Neural progenitor cell (in vitro differentiated cells): ENCODE measurements at regions not wholly inside any gene's neighbourhood (a gene's known extent, or its start where the extent isn't known, plus 50 kb on each side); places are given as distances from the start of the nearest gene placed in this dataset.

Experiments used
- DNase-seq: peaks from one replicate; pipeline ENCODE4 v3.0.0-alpha.2; 2016; ENCODE audit warnings: low spot score
- H2AFZ ChIP-seq: fragments of 200-600 bp; sonication (generic); replicated peaks from 2 replicates; pipeline ENCODE4 v1.6.1; 2016; ENCODE audit warnings: antibody characterized with exemption
- H3F3A ChIP-seq: fragments of 200-600 bp; sonication (generic); 2 replicates; pipeline ENCODE4 v1.6.1; 2016; ENCODE audit warnings: antibody characterized with exemption, low read depth
- H3K27ac ChIP-seq: fragments of 200-600 bp; sonication (generic); 2 replicates; pipeline ENCODE4 v1.5.1; 2016; ENCODE audit warnings: mild to moderate bottlenecking
- H3K27me3 ChIP-seq: fragments of 200-600 bp; sonication (generic); 2 replicates; pipeline ENCODE4 v1.6.1; 2016; ENCODE audit warnings: mild to moderate bottlenecking, moderate library complexity
- H3K36me3 ChIP-seq: fragments of 200-600 bp; sonication (generic); 2 replicates; pipeline ENCODE4 v1.5.1; 2016
- H3K4me1 ChIP-seq: fragments of 200-600 bp; sonication (generic); 2 replicates; pipeline ENCODE4 v1.6.1; 2016; ENCODE audit warnings: mixed run types
- H3K4me2 ChIP-seq: fragments of 200-600 bp; sonication (generic); 2 replicates; pipeline ENCODE4 v1.6.1; 2016
- H3K4me3 ChIP-seq: fragments of 200-600 bp; sonication (generic); 2 replicates; pipeline ENCODE4 v1.5.1; 2016
- H3K79me2 ChIP-seq: fragments of 200-600 bp; sonication (generic); 2 replicates; pipeline ENCODE4 v1.6.1; 2016; ENCODE audit warnings: low read depth
- H3K9ac ChIP-seq: fragments of 200-600 bp; sonication (generic); 2 replicates; pipeline ENCODE4 v1.6.1; 2016
- H3K9me3 ChIP-seq: fragments of 200-600 bp; sonication (generic); 2 replicates; pipeline ENCODE4 v1.5.1; 2016; ENCODE audit warnings: low read depth
- H4K20me1 ChIP-seq: fragments of 200-600 bp; sonication (generic); 2 replicates; pipeline ENCODE4 v1.6.1; 2016; ENCODE audit warnings: low read depth
- H3K27ac Mint-ChIP-seq: 3 replicates; pipeline ENCODE4 v1.8.0; 2021; ENCODE audit warnings: mixed read lengths
- H3K27me3 Mint-ChIP-seq: 2 replicates; pipeline ENCODE4 v1.8.0; 2022; ENCODE audit warnings: low read depth, mild to moderate bottlenecking, inconsistent platforms, moderate library complexity, mixed read lengths; ENCODE audit not compliant: insufficient read depth
- H3K36me3 Mint-ChIP-seq: 3 replicates; pipeline ENCODE4 v1.8.0; 2021; ENCODE audit warnings: mixed read lengths
- H3K4me1 Mint-ChIP-seq: 3 replicates; pipeline ENCODE4 v1.8.0; 2021; ENCODE audit warnings: mixed read lengths
- H3K4me3 Mint-ChIP-seq: 3 replicates; pipeline ENCODE4 v1.8.0; 2021; ENCODE audit warnings: mild to moderate bottlenecking, moderate library complexity, mixed read lengths
- H3K9me3 Mint-ChIP-seq: 3 replicates; pipeline ENCODE4 v1.8.0; 2020; ENCODE audit warnings: mixed read lengths
- CTCF ChIP-seq: fragments of 200-600 bp; sonication (generic); IDR thresholded peaks from 2 replicates; pipeline ENCODE4 v1.5.1; 2017; ENCODE audit warnings: antibody characterized with exemption, mild to moderate bottlenecking
- EZH2 ChIP-seq: fragments of 200-600 bp; sonication (generic); IDR thresholded peaks from 2 replicates; pipeline ENCODE4 v1.6.1; 2017; ENCODE audit warnings: antibody characterized with exemption, mild to moderate bottlenecking, moderate library complexity
- EZH2phosphoT487 ChIP-seq: fragments of 200-600 bp; sonication (generic); IDR thresholded peaks from 2 replicates; pipeline ENCODE4 v1.6.1; 2017; ENCODE audit warnings: antibody characterized with exemption

DNA sequence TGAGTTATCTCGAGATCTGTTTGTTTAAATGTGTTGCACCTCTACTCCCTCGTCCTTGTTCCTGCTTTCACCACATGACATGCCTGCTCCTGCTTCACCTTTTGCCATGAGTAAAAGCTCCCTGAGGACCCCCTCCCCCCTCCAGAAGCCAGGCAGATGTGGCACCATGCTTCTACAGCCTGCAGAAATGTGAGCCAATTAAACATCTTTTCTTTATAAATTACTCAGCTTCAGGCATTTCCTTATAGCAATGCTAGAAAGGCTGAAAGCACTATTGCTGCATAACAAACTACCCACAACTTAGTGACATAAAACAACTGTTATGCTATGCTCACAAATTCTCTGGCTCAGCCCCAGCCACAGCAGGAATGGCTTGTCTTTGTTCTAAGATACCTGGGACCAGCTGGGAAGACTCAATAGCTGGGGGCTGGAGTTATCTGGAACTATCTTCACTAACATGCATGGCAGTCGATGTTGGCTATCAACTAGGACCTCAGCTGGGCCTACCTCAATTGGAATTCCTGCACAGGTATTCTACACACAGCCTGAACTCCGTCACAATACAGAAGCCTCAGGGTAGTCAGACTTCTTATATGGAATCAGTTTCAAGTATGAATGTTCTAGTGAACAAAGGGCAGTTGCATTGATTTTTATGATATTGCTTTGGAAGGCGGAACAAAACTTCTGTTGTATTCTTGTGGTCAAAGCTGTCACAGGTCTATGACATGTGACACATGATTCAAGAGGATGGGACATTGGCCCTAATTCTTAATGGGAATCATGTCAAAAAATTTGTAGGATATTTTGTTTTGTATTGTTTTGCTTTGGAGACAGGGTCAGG lies 186.0 kb upstream of the PIRT start:
- Histone ChIP-seq H3K9ac (no peak overlapping the region), H3K4me1 (no peaks in the 10 kb centered on the region), H3K4me2 (no peak overlapping the region), H3K79me2 (no peaks in the 10 kb centered on the region), H4K20me1 (no peaks in the 10 kb centered on the region), H3K9me3 (no peaks in the 10 kb centered on the region), H3K4me3 (no peak overlapping the region), H2AFZ (no peak overlapping the region), H3F3A (no peaks in the 10 kb centered on the region), H3K27me3 (no peaks in the 10 kb centered on the region), H3K27ac (no peak overlapping the region), H3K36me3 (no peaks in the 10 kb centered on the region)
- H3K4me1 Mint-ChIP-seq: no peaks in the 10 kb centered on the region
- no peaks in the 10 kb centered on the region for H3K9me3 Mint-ChIP-seq
- H3K4me3 Mint-ChIP-seq: no peak overlapping the region
- TF ChIP-seq EZH2phosphoT487 (no peak), CTCF (no peak), EZH2 (no peak)
- H3K27me3 Mint-ChIP-seq: no peaks in the 10 kb centered on the region
- H3K36me3 Mint-ChIP-seq: no peaks in the 10 kb centered on the region
- H3K27ac Mint-ChIP-seq: no peak overlapping the region
- DNase-seq: no peak

GRCh38 chr17:11006530-11006929 lies 168.6 kb upstream of the PIRT start:
- Histone ChIP-seq H3K27me3 (no peaks in the 10 kb centered on the region), H2AFZ (no peak overlapping the region), H3K4me3 (no peak overlapping the region), H3K27ac (no peak overlapping the region), H3F3A (peaks cover 7% of the 10 kb centered on the region), H3K9ac (no peak overlapping the region), H3K36me3 (no peaks in the 10 kb centered on the region), H3K9me3 (no peaks in the 10 kb centered on the region), H3K79me2 (no peaks in the 10 kb centered on the region), H3K4me2 (no peak overlapping the region), H4K20me1 (no peaks in the 10 kb centered on the region), H3K4me1 (peaks cover 8% of the 10 kb centered on the region)
- Mint-ChIP-seq H3K27me3 (peaks cover 13% of the 10 kb centered on the region), H3K36me3 (no peaks in the 10 kb centered on the region), H3K27ac (no peak overlapping the region), H3K4me3 (no peak overlapping the region), H3K4me1 (no peaks in the 10 kb centered on the region), H3K9me3 (no peaks in the 10 kb centered on the region)
- TF ChIP-seq CTCF (no peak), EZH2phosphoT487 (no peak), EZH2 (no peak)
- no peak for DNase-seq

DNA sequence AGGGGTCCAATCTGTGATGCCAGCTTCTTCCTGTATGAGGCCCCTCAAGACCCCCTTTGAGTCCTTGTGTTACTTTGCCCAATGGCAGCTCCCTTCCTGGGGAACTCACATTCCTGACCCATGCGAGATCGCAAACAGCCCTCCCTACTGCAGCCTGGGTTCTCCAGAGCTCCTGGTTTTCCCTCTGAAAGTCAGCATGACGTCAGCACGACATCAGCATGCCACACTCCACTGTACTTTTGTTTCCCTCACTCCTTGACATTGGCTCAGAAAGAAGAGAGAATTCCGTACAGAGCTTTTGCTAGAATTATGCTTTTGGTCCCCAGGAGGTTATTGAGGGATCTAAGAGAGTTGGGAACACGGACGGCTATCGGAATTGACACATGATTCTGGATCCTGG lies 168.1 kb upstream of the PIRT start:
- Mint-ChIP-seq H3K4me1 (no peaks in the 10 kb centered on the region), H3K4me3 (no peak overlapping the region), H3K9me3 (no peaks in the 10 kb centered on the region), H3K27ac (no peak overlapping the region), H3K27me3 (peaks cover 13% of the 10 kb centered on the region), H3K36me3 (no peaks in the 10 kb centered on the region)
- DNase-seq: no peak
- Histone ChIP-seq H4K20me1 (no peaks in the 10 kb centered on the region), H3K36me3 (no peaks in the 10 kb centered on the region), H3K27me3 (no peaks in the 10 kb centered on the region), H3K9ac (no peak overlapping the region), H3K4me2 (no peak overlapping the region), H2AFZ (no peak overlapping the region), H3F3A (peaks cover 7% of the 10 kb centered on the region), H3K79me2 (no peaks in the 10 kb centered on the region), H3K9me3 (no peaks in the 10 kb centered on the region), H3K4me3 (no peak overlapping the region), H3K4me1 (peaks cover 8% of the 10 kb centered on the region), H3K27ac (no peak overlapping the region)
- TF ChIP-seq EZH2 (no peak), EZH2phosphoT487 (no peak), CTCF (no peak)
